ENCODE measurements at regions not wholly inside any gene's neighbourhood (a gene's known extent, or its start where the extent isn't known, plus 50 kb on each side); places are given as distances from the start of the nearest gene placed in this dataset.
"Not testable (repeated sequence)": the region's sequence is repeated elsewhere in the genome, so short reads cannot be mapped to it uniquely, and the experiment has no call there.

- no peak for DNase-seq (ENCODE audit: extremely low read depth, low read depth)
These were observed 139.9 kb upstream of the NCOR2 start for GRCh38 chr12:124707316-124707715.

DNA sequence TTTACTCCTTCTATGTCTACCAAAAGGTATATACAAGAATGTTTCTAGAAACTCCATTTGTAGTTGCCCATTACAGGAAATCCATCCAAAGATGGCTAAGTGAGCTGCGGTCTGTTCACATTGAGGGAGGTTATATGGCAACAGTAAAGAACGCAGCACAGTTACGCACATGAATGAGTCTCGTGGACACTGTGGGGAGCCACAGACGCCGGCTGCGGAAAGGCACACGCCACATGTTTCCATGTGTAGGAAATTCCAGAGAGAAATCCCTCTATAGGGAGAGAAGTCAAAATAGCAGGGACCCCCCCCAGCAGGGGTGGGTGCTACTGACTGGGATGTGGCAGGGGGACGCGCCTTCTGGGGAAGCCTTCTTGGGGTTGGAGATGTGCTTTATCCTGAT lies 139.0 kb upstream of the NCOR2 start:
- no peak for DNase-seq (ENCODE audit: extremely low read depth, low read depth)

- no peak for DNase-seq (ENCODE audit: extremely low read depth, low read depth)
These were observed 138.2 kb upstream of the NCOR2 start for GRCh38 chr12:124705545-124706138.

GRCh38 chr12:124704619-124705018 lies 137.2 kb upstream of the NCOR2 start:
- no peak for DNase-seq (ENCODE audit: extremely low read depth, low read depth)

- no peak for DNase-seq (ENCODE audit: extremely low read depth, low read depth)
These were observed 136.4 kb upstream of the NCOR2 start for GRCh38 chr12:124703856-124704255.

GRCh38 chr12:124702736-124703135 lies 135.3 kb upstream of the NCOR2 start:
- no peak for DNase-seq (ENCODE audit: extremely low read depth, low read depth)

GRCh38 chr12:124700810-124701592 lies 133.6 kb upstream of the NCOR2 start:
- DNase-seq (ENCODE audit: extremely low read depth, low read depth), result no peak

DNA sequence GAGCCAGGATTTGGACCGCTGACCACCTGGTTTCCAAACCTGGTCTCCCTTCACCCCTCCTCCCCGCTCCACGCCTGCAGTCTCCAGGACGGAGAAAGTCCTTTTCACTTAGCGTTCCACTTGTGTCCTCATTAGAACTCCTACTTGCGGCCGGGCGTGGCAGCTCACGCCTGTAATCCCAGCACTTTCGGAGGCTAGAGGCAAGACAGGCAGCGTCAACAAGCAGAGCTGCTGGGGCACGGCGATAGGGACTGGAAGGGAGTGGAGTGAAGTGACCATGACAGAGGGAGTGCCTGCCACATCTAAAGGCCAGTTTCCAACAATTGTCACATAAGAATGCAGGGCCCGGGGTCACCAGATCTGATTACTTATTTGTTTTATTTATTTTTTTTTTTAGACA lies 132.5 kb upstream of the NCOR2 start:
- DNase-seq (ENCODE audit: extremely low read depth, low read depth), result no peak

- no peak for DNase-seq (ENCODE audit: extremely low read depth, low read depth)
These were observed 131.5 kb upstream of the NCOR2 start for GRCh38 chr12:124698998-124699305.

DNA sequence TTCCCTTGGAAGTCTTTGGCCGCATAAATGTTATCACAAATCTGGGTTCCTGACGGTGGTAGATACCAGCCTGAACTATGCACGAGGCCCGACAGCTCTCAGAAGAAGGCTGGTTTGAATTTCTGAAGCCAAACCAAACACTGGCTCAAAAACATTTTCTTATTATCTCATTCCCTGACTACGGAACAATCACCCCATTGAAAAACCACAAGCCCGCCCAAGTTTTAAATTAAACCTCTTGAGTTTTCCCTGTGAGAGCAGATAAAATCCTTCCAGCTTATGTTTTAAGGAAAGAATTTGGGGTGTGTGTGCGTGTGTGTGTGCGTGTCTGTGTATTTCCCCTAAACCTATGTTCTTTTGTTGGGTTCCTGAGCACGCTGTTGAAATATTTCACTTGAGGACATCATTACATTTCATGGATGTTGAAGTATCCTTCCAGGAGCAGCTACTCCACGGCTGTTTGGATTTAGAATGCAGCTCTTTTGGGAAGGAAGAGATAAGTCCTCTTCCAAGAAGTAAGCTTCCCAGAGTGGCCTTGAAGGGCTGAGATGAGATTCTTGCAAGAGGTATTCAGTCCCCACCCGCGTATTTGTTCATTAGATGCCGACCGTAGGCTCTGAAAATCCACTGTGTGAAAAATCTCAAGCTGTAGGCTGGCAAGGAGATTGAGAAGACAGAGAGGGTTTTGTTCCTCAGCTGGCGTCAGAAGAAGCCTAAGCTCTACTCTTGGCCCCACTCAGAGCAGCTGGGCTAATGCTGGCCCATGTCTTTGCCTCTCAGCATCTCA lies 131.0 kb upstream of the NCOR2 start:
- DNase-seq (ENCODE audit: extremely low read depth, low read depth), result no peak

GRCh38 chr12:124697722-124698121 lies 130.3 kb upstream of the NCOR2 start:
- DNase-seq (ENCODE audit: extremely low read depth, low read depth), result not testable (repeated sequence)

DNA sequence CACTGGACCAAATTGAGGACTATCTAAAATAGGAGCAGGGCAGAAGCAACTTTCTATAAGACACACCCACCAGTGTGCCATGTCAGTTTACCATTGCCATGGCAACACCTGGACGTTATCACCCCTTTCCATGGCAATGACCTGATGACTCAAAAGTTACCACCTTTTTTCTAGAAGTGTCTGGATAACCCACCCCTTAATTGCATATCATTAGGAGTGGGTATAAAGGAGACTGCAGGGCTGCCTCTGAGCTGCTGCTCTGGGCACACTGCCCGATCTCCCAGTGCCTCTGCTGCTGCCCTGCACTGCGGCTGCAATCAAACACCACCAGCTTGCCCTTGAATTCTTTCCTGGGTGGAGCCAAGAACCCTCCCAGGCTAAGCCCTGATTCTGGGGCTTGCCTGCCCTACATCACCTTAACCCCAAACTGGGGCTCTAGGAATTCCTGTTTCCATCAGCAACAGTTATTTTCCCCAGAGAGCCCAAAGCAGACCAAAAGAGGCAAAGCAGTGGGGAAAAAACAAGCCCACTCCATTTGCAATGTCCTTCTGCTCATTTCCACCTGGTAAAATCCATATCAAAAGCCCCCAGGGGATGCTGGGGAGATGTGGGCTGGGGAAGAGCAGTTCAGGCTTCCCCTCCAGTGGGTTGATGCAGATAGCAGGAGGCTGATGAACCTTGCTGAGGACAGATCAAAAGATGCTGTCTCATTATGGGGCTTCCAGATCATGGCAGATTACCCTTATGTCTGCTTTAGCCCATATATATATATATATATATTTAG lies 129.5 kb upstream of the NCOR2 start:
- no peak for DNase-seq (ENCODE audit: extremely low read depth, low read depth)

- no peak for DNase-seq (ENCODE audit: extremely low read depth, low read depth)
These were observed 128.4 kb upstream of the NCOR2 start for GRCh38 chr12:124695861-124696260.

GRCh38 chr12:124694846-124695497 lies 127.6 kb upstream of the NCOR2 start:
- peak; percentile 96 for DNase-seq (ENCODE audit: extremely low read depth, low read depth)

DNA sequence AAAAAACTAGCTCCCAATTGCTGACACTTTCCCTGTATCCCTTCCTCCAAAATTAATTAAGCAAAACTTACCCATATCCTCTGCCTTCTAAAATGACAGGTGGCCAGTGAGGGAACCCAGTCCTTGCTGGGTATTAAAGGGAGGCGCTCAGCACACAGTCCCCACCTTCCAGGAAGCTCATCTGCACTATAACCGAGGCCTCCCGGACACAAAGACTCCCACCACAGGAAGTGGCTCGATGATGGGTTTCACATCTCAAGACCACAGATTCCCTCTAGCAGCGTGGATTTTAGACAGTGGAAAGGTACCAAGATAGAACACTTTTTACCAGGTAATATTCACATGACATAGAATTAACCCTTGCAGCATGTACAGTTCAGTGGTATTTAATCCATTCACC lies 126.8 kb upstream of the NCOR2 start:
- no peak for DNase-seq (ENCODE audit: extremely low read depth, low read depth)

DNA sequence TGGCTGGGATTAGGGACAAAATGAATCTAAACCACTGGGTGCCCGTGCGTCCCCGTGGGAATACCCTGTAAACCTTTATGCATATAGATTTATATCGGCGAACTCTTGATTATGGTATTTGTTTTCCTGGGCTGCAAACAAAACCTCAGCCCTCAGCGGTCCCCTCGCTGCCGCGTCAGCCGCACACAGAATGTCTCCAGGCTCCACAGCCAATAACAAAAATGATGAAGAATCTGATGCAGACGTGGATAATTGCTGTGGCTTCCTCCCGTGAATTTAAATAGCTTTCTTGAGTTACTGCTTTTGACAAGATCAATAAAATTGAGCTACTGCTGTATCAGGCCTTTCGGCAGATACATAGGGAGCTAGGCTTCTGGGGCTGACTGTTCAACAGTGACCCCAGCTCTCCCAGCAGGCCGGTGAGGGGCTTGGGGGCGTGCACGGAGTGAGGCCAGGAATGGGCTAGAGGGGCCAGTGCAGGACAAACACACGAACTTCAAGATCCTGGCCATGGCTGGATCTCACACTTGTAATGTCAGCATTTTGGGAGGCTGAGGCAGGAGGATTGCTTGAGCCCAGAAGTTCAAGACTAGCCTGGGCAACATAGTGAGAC lies 125.8 kb upstream of the NCOR2 start:
- DNase-seq (ENCODE audit: extremely low read depth, low read depth), result no peak

DNA sequence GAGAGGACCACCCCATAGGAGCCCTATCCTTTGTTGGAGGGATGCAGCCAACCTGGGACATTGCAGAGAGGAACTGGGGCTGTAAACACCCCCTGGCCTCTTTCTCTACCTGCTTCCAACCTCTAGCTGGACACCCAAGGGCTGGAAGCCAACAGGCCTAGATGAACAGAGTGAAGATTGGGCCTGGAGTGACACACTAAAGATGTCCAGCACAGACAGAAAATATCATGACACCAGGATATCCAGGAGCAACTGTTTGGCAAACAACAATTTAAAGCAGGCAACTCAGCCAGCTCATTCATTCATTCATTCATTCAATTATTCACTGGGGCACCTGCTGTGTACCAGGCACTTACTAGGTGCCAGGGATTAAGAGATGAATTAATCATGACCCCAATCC lies 125.0 kb upstream of the NCOR2 start:
- no peak for DNase-seq (ENCODE audit: extremely low read depth, low read depth)

- DNase-seq (ENCODE audit: extremely low read depth, low read depth), result no peak
These were observed 124.0 kb upstream of the NCOR2 start for GRCh38 chr12:124691429-124691828.

GRCh38 chr12:124689631-124690030 lies 122.2 kb upstream of the NCOR2 start:
- DNase-seq (ENCODE audit: extremely low read depth, low read depth), result no peak

DNA sequence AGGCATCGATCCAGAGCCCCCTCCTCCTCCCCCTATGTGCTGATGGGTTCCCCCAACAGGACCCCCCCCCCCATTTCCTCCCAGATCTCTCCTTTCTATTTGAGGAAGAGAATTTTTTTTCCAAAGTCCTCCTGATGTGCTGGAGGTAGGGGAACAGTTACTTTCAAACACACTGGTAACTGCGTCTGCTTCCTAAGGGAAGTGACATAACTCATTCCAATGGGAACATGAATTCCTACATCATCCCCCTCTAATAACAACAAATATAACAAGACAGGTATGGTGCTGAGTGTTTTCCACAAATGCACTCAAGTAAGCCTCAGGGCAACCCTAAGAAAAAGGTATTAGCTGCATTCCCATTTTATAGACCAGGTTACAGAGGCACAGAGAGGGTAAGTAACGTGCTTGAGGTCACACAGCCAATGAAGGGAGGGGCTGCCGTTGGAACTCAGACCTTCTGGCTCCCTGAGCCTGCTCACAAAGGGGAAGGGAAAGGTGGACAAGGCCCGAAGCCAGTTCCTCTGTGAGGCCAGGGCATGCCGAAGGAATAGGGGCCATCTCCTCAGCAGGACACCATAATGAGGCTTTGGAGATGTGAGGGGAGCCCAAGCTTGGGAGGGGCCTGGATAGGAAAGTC lies 121.1 kb upstream of the NCOR2 start:
- no peak for DNase-seq (ENCODE audit: extremely low read depth, low read depth)

Measured in NCI-H460 (cell line).